ENCODE measurements at regions not wholly inside any gene's neighbourhood (a gene's known extent, or its start where the extent isn't known, plus 50 kb on each side); places are given as distances from the start of the nearest gene placed in this dataset.
"Not testable (repeated sequence)": the region's sequence is repeated elsewhere in the genome, so short reads cannot be mapped to it uniquely, and the experiment has no call there.

- DNase-seq, result no peak
These were observed 110.0 kb downstream of the ENC1 start for GRCh38 chr5:74530326-74531050.

- DNase-seq, result no peak
These were observed 111.4 kb downstream of the ENC1 start for GRCh38 chr5:74529101-74529500.

- DNase-seq, result no peak
These were observed 114.4 kb downstream of the ENC1 start for GRCh38 chr5:74526111-74526510.

- DNase-seq, result not testable (repeated sequence)
These were observed 115.8 kb downstream of the ENC1 start for GRCh38 chr5:74524767-74525166.

DNA sequence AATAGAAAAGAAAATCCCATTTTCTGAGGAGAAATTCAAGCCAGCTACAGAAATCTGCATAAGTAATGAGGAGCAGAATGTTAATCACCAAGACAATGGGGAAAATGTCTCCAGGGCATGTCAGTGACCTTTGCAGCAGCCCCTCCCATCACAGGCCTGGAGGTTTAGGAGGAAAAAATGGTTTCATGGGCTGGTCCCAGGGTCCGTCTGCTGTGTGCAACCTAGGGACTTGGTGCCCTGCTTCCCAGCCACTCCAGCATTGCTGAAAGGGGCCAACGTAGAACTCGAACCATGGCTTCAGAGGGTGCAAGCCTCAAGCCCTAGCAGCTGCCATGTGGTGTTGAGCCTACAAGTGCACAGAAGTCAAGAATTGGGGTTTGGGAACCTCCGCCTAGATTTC is 116.8 kb downstream of the ENC1 start:
- not testable (repeated sequence) for DNase-seq

- DNase-seq, result not testable (repeated sequence)
These were observed 117.7 kb downstream of the ENC1 start for GRCh38 chr5:74522838-74523237.

GRCh38 chr5:74521401-74521800 is 119.1 kb downstream of the ENC1 start:
- DNase-seq, result no peak

GRCh38 chr5:74519679-74520078 is 120.8 kb downstream of the ENC1 start:
- no peak for DNase-seq

DNA sequence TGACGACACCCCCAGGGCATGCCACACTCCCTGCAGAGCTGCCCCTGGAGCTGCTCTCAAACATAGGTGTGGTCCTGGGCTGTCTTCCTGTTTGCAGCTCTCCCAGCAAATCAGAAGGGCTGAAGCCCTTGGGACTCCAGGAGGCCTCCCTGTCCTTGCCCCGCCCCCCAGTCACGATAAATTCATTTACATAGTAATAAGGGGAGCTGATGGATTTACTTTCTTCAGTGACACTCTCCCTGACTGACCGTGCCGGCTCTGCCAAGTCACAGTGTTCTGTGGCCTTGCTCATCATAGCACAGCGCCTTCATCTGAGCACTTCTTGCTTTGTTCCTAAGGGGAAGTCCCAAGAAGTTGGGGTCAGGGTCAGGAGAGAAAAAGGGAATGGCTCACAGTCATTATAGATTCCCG is 121.4 kb downstream of the ENC1 start:
- DNase-seq, result no peak

- DNase-seq, result no peak
These were observed 122.8 kb downstream of the ENC1 start for GRCh38 chr5:74517700-74518099.

DNA sequence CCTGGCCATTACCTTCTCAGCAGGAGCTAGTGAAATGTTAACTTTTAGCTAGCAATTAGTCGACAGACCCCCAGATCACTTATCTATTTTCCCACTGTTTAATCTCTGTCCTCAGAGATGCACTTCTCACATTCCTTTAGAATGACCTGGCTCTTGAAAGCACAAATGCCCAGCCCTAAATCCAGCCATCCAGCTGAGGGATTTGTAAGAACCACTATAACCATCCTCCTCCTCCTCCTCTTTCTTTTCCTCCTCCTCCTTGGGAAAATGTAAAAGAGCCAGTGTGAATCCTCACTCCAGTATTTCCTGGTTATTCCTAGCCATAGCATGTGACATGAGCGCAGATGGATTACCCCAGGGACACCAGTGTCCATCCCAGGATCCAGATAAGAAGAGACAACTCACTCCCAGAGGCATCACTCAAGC is 124.3 kb downstream of the ENC1 start:
- DNase-seq, result no peak

DNA sequence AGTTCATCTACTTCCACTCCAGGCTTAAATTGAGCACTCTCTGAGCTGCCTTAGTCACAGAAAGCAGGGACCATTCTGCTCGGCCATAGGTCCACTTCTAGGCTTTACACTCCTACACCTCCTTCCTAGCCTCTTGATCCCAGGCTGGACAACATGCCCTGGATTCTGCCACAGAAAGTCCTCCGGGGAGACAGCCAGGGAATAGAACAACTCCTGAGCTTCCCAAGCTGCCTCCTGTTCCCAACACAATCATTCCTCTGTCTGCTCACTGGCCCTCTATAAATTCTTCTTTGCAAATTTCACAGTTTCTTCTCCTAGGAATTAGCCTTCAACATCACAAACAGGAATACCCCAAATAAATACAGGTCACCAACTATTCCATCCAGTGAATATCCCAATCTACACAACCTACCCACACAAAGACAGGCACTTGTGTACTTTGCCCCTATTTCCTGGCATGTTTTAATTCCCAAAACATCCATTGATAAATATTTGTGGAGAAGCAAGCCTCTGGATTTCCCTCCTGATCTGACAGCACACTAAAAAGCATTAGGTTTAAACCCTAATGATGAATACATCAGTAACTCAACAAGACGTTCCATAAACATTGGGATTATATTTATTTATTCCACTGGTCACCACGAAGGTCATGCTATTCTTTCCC is 125.5 kb downstream of the ENC1 start:
- no peak for DNase-seq

- DNase-seq, result not testable (repeated sequence)
These were observed 128.8 kb downstream of the ENC1 start for GRCh38 chr5:74511770-74512169.

DNA sequence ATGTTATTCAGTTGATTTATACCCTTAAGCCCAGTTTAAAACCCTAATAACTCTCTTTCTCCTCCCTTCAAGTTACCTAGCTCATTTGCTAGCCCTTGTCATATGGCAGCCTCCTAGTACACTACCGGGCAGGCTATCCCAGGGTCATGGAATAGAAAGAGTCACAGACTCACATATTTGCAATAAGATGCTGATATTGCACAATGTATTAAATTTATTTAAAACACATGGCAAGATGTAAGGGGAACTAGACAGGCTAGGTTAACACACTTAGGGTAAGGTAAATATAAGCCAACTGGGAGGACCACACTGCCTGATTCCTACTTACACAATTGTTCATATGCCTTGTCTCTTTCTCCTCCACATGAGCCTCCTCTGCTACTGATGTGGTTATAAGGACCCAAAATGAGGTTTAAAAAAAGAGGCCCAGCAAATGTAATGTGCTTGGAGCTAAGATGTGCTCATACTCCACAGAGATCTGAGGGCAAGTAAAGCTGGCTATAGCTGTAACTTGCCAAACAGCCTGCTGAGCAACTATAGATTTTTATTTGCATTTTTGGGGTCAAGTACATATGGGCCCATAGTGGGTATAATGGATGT is 130.0 kb downstream of the ENC1 start:
- DNase-seq, result no peak

- DNase-seq, result no peak
These were observed 133.0 kb downstream of the ENC1 start for GRCh38 chr5:74507370-74508005.

DNA sequence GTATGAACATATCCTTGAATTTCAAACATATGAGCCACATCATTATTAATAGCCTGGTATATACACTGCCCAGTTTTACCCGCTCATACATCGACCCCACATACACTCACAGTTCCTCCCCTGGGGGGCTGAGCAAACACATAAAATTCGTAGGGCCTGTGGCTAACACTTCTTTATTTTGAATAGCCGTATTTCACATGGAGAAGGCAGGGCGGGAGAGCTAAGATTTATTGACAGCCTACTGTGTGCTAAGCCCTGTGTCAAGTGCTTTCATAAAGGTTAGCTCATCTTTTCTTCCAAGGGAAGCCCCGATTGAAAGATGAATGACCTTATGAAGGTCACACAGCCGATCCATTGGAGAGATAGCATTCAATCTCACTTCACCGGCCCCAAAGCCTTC is 134.4 kb downstream of the ENC1 start:
- no peak for DNase-seq

DNA sequence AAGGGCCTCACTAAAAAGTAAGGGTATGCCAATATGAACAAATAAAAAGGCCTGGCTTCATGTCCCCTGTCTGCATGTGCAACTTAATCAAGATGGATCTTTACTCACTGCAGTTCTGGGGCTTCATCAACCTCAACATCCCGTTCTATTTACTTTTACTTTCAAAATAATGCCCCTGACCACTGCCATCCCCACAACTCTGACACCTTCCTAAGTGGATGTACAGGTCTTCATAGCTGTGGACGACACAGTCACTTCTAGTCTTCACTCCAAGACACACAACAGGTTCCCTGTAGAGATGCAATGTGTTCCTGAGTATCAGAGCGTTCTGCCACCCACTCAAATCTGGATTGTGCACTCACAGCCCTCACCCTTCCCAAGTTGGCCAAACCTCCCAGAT is 136.1 kb downstream of the ENC1 start:
- no peak for DNase-seq

- no peak for DNase-seq
These were observed 138.0 kb downstream of the ENC1 start for GRCh38 chr5:74502479-74502950.

DNA sequence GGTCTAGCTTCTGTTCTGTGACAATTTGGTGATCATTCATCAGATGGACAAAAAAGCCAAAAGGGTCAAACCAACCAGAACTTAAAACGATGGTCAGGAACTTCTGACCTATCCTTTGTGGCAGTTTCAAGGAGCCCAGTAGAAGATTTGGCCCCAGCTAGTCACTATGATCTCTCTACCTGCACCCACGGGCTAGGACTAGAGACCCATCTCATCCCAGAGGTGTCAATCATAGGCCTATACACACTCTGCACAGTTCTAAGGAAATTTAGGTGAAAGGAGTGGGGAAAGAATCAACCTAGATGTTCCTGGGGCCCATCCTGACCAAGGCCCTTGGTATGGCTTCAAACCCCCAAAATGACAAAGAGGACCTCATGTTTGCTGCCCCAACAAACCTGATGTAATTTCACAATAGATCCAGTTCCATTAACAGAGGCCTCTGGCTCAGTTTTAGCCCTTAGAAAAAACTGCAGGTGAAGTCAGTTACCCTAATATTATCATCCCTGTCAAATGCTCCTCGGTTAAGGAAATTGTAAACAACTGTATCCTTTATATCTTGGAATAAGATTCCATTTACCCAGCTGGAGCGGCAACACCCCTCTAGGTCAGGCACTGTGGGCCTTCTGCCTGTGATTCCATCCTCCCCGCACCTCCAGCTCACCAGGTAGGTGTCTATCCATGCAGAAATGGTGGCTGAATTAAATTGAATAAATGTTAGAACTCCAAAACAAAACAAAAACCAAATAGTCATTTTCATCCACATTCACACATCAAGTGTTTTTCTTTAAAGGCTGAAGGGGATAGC is 138.7 kb downstream of the ENC1 start:
- DNase-seq, result no peak

- no peak for DNase-seq
These were observed 140.2 kb downstream of the ENC1 start for GRCh38 chr5:74500110-74500917.

GRCh38 chr5:74499256-74500050 is 141.1 kb downstream of the ENC1 start:
- DNase-seq, result no peak
